ENCODE measurements at regions not wholly inside any gene's neighbourhood (a gene's known extent, or its start where the extent isn't known, plus 50 kb on each side); places are given as distances from the start of the nearest gene placed in this dataset.

DNA sequence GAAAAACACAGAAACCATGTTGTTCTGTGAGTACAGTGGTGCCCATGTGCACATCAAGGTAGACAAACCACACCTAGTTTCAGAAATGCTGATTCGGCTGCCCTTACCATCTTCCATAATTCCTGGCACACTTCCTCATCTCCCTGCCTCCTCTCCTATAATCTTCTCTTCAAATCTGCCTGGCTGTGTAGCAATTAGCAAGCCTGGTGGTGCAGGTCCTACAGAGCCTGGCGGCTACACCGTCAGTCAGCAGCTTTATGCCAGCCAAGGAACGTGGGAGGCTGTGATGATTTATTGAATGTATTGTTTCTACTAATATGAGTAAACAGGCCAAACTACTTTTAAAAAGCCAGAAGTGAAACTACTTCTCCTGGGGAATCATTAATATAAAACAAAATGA lies 106.8 kb downstream of the SEMA6D start:
- no peak for DNase-seq (ENCODE audit: low read depth)

GRCh38 chr15:47829667-47830066 lies 112.4 kb downstream of the SEMA6D start:
- no peak for DNase-seq (ENCODE audit: low read depth)

DNA sequence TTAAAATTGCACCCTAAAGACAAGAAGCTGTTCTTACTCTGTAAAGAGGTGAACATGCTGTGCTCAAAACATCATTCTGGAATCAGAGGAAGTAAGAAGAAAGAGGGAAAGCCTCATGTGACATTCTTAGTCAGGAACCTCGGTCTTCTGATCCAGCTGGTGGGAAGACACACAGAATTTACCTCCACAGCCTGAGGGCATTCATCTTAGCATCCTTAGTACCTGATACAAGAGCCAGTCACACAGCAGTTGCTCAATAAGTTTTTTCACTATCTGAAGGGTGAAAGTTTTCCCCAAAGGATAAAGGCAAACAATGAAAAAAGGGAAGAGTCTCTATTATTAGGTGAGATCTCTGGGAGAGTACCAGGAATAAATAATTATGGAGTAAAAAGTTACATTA lies 116.8 kb downstream of the SEMA6D start:
- no peak for DNase-seq (ENCODE audit: low read depth)

GRCh38 chr15:47839233-47839825 lies 122.0 kb downstream of the SEMA6D start:
- no peak for DNase-seq (ENCODE audit: low read depth)

- no peak for DNase-seq (ENCODE audit: low read depth)
Observed at GRCh38 chr15:47843124-47843663, 125.9 kb downstream of the SEMA6D start.

- DNase-seq (ENCODE audit: low read depth), result no peak
Observed at GRCh38 chr15:47844437-47844836, 127.1 kb downstream of the SEMA6D start.

DNA sequence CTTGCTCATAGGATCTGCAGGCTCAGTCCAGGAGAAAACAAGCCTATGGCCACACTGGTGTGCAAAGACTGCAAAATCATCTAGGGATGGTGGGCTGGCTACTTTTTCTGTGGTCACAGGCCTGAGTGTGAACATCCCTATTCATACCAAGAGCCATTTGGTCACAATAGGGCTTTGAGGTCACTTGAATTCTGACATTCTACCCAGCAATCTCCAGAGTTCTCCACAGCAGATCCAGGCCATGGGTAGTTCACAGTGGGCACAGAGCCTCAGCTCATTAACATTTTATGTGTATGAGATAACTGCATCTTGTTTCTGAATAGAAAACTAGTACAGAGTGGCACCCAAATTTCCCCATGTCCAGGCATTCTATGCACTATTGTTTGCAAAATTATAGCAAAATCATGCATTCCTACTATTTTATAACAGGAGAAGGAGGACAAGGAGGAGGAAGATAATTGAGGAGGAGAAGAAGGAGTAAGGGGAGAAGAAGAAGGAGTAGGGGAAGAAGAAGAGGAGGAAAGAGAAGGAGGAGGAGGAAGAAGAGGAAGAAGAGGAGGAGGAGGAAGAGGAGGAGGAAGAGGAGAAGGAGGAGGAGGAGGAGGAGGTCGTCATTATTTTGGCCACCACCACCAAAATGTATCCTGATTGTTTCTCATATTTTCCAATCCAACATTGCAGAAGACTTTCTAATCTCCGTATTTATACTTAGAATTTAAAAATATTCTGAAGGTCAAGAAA lies 129.0 kb downstream of the SEMA6D start:
- no peak for DNase-seq (ENCODE audit: low read depth)

- DNase-seq (ENCODE audit: low read depth), result no peak
Observed at GRCh38 chr15:47846876-47847275, 129.6 kb downstream of the SEMA6D start.

- DNase-seq (ENCODE audit: low read depth), result no peak
Observed at GRCh38 chr15:47856071-47856470, 138.8 kb downstream of the SEMA6D start.

GRCh38 chr15:47857014-47857775 lies 139.9 kb downstream of the SEMA6D start:
- no peak for DNase-seq (ENCODE audit: low read depth)

- DNase-seq (ENCODE audit: low read depth), result no peak
Observed at GRCh38 chr15:47857776-47858167, 140.5 kb downstream of the SEMA6D start.

- DNase-seq (ENCODE audit: low read depth), result no peak
Observed at GRCh38 chr15:47861111-47861903, 144.0 kb downstream of the SEMA6D start.

DNA sequence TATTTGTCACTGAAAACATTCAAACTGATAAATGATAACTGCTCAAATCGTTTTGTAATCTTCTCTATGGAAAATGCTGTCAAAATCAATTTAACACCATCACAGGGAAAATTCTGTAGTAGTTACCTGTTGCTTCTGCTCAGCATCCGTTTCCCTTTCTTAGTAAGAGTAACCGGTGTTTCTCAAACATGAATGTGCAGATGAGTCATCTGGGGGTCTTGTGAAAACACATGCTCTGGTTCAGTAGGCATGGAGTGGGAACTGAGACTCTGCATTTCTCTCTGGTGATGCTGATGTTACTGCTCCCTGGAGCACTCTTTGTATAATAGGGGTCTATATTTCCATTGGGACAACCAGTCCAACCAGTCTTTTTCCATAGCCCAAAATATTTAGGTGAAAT lies 145.1 kb downstream of the SEMA6D start:
- DNase-seq (ENCODE audit: low read depth), result no peak

- DNase-seq (ENCODE audit: low read depth), result no peak
Observed at GRCh38 chr15:47866446-47866845, 149.1 kb downstream of the SEMA6D start.

DNA sequence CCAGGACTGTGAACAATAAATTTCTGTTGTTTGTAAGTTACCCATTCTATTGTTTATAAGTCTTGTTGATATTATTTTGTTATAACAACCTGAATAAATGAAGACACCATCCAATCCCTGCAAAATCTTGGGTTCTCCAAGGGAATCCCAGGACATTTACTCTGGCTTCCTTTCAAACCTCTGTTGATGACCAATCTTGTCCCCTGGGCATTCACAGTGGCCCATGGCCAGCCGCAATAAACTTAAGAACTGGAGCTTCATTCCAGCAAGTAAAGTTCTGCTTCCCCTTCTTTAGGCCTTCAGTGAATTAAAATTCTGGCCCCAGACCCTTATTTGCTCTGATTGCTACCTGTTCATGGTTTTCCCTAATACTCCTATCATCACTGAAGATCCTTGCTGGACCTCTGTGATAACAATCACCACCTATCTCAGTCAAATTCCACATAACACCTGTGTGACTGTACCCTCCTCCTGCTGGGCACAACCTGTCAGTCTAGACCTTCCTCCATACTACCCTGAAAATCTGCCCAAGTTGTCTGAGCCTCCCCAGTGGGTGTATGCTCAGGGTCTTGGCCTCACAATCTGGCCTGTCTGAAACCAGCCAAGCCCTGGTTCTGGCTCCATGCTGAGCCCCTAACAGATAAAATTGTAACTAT lies 153.1 kb downstream of the SEMA6D start:
- no peak for DNase-seq (ENCODE audit: low read depth)

DNA sequence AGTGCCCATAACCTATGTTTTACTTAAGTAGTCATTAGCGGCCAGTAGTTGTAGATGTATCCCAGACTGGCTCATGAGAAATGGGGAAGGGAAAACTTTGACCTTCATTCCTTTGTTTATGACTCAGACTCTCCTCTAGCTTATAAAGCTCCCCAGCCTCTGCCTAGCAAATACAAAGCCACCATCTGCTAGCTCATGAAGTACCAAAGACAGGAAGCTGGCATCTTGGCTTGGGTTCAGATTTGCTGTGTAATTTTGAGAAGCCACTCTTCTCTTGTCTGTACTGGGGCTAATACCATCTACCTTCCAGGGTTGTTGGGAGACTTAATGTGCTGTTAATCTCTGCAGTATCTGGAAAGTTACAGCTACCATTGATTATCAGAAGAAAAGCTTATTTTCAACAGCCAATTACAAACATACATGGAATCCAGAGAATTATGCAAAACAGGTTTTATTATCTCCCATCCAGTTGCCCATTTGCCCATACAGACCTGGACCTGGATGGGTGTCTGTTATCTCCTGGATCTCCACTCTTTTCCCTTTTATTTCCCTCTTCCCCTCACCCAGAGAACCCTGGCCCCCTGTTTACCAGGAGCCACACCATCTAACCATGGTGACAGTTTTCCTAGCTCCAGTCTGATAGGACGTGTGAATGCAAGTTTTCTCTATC lies 153.8 kb downstream of the SEMA6D start:
- DNase-seq (ENCODE audit: low read depth), result peak; percentile 55

GRCh38 chr15:47872208-47872607 lies 154.9 kb downstream of the SEMA6D start:
- DNase-seq (ENCODE audit: low read depth), result no peak

- DNase-seq (ENCODE audit: low read depth), result no peak
Observed at GRCh38 chr15:47872869-47873432, 155.6 kb downstream of the SEMA6D start.

DNA sequence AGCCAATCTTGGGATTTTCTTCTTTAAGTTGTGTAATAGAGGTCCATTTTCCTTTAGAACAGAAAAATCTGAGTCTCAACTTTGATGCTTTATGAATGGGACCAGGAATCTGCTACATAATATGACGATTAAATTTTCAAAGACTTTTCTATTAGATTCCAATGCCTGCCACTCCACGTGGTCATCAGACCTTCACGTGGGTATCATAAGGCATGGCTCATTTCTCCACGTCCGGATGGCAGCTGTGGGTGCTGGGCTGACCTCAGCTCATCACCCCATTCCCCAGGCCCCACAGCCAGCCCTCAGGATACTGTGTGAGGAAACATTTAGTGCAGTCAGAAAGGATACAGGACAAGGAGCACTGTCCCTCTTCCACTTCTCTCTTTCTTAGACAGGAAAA lies 159.7 kb downstream of the SEMA6D start:
- no peak for DNase-seq (ENCODE audit: low read depth)

- no peak for DNase-seq (ENCODE audit: low read depth)
Observed at GRCh38 chr15:47877836-47878235, 160.5 kb downstream of the SEMA6D start.

DNA sequence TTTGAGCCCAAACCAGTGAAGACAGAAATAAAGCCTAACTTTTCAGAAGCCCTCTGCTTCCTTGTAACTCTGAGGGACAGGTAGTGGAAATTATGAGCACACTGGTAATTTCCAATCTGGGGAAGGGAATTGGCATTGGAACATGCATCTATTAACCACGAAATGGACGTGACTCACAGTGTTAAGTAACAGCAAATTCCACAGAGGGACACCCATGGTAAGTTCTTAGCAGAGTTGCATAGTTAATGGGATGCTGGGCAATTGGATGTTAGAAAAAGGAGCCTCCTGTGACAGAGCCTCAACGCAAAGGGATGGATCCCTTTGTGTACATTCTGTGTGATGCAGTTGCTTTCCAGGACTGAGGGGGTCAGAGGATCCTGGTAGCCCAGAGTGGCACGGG lies 168.6 kb downstream of the SEMA6D start:
- peak; percentile 84 for DNase-seq (ENCODE audit: low read depth)

Measured in iris pigment epithelial cell (primary cell).